ENCODE measurements at regions not wholly inside any gene's neighbourhood (a gene's known extent, or its start where the extent isn't known, plus 50 kb on each side); places are given as distances from the start of the nearest gene placed in this dataset.

DNA sequence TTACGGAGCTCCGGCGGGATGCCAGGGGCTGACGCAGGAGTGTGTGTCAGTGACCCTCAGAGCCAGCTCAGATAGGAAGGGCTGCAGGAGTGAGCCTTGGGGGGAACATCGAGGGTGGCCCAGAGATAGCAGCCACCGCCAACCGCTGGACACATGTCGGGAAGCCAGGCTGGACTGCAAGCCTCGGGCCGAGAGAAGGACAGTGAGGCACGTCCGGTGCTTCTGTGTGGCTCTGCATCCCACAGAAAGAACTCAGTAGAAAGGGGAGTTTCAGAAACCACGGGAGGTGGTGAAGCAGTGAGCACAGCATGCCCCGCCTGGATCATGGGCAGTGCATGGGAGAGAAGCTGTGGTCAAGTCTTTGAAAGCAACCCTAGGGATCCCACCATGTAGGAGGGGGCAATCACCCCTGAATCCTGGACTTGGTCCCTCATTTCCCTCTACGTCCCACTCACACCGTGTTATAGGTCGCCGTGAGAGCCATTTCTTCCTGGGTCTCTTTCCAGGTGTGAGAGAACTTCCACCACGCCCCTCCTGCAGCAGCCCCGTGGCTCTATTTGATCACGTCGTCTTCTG, 383.7 kb upstream of the CDH4 start:
- no peak overlapping the region for H3K4me3 ChIP-seq (ENCODE audit: low read depth, low read length)
- no peak for DNase-seq (ENCODE audit: low read depth)
- TF ChIP-seq, protein P1, sequence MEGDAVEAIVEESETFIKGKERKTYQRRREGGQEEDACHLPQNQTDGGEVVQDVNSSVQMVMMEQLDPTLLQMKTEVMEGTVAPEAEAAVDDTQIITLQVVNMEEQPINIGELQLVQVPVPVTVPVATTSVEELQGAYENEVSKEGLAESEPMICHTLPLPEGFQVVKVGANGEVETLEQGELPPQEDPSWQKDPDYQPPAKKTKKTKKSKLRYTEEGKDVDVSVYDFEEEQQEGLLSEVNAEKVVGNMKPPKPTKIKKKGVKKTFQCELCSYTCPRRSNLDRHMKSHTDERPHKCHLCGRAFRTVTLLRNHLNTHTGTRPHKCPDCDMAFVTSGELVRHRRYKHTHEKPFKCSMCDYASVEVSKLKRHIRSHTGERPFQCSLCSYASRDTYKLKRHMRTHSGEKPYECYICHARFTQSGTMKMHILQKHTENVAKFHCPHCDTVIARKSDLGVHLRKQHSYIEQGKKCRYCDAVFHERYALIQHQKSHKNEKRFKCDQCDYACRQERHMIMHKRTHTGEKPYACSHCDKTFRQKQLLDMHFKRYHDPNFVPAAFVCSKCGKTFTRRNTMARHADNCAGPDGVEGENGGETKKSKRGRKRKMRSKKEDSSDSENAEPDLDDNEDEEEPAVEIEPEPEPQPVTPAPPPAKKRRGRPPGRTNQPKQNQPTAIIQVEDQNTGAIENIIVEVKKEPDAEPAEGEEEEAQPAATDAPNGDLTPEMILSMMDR (conservative IDR thresholded peaks at IDR 0.05; ENCODE audit: low read depth, low read length): no peak

- H3K4me3 ChIP-seq (ENCODE audit: low read depth, low read length): no peak overlapping the region
- TF ChIP-seq, protein P1 (conservative IDR thresholded peaks at IDR 0.05; ENCODE audit: low read depth, low read length): no peak
- DNase-seq (ENCODE audit: low read depth): no peak
Measured at GRCh38 chr20:60869087-60869486, 383.0 kb upstream of the CDH4 start.

- DNase-seq (ENCODE audit: low read depth): no peak
- no peak overlapping the region for H3K4me3 ChIP-seq (ENCODE audit: low read depth, low read length)
- TF ChIP-seq, protein P1 (conservative IDR thresholded peaks at IDR 0.05; ENCODE audit: low read depth, low read length): no peak
Measured at GRCh38 chr20:60869625-60870024, 382.4 kb upstream of the CDH4 start.

DNA sequence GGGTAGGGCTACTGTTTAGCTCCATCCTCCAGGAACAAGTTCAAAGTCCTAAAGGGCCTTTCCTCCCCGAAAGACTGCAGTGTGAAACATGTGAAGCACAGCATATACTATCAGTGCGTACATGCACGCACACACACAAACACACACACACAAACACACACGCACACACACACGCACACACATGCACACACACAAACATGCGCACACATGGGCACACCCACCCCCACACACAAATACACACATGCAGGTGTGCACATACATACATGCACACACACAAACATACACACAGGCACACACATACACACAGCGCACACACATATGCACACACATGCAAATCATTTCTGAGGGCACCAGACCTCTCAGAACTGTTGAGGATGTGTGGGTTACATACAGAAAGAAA, 382.0 kb upstream of the CDH4 start:
- no peak for DNase-seq (ENCODE audit: low read depth)
- H3K4me3 ChIP-seq (ENCODE audit: low read depth, low read length): no peak overlapping the region
- TF ChIP-seq, protein P1 (conservative IDR thresholded peaks at IDR 0.05; ENCODE audit: low read depth, low read length): no peak

GRCh38 chr20:60872224-60872623, 379.8 kb upstream of the CDH4 start:
- DNase-seq (ENCODE audit: low read depth): no peak
- H3K4me3 ChIP-seq (ENCODE audit: low read depth, low read length): no peak overlapping the region
- TF ChIP-seq, protein P1 (conservative IDR thresholded peaks at IDR 0.05; ENCODE audit: low read depth, low read length): no peak

DNA sequence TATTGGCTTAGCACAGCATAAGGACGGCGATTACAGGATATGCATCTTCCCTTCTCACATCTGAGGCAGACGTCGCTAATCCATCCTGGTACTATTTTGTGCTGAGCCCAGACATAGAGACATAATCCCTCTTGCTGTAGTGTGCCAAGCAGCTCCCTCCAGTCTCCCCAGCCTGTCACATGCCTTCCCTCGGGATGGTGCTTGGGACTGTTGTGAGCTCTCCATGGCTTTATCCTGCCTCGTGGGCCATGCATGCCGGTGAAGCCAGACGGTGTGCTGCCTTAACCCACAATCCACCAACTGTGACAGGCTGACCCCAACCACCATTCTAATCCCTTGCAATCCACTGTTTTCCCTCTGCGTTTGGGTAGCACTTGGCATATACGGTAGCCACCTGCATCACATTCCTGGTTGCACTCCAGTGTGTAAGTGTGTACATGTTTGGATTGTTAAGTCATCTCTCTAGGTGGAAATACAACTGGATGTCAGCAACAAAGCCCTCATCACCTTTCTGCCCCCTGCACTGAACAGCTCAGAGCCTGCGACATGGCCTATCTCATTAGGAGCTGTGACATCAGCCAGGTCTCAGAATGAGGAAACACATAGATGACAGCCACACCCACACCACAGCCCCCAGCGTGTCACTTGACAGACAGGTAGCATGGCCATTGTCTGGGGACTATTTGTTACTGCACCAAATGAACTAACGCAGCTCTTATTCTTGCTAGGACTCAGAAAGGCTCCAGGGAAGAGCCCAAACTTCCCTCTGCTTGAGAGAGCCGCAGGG, 374.8 kb upstream of the CDH4 start:
- no peak overlapping the region for H3K4me3 ChIP-seq (ENCODE audit: low read depth, low read length)
- no peak for DNase-seq (ENCODE audit: low read depth)
- TF ChIP-seq, protein P1 (conservative IDR thresholded peaks at IDR 0.05; ENCODE audit: low read depth, low read length): no peak

DNA sequence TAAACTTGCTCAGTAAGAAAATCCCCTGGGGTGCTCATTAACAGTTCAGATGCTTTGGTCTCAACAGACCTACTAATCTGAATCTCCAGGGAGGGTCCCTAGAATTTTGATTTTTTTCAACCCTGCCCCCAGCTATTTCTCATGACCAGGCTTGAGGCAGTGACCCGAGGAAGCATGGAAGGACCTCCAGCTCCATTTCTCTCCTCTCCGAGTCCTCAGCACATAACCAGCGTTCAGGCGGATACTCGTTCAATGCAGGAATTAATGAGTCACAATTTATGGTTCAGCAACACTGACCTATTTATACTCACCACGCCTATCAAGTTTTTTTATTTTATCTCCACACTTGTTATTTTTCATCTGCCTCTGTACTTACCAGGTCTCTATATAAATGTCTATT, 369.2 kb upstream of the CDH4 start:
- H3K4me3 ChIP-seq (ENCODE audit: low read depth, low read length): no peak overlapping the region
- TF ChIP-seq, protein P1 (conservative IDR thresholded peaks at IDR 0.05; ENCODE audit: low read depth, low read length): no peak
- DNase-seq (ENCODE audit: low read depth): peak; percentile 7
